Stimulated activated CD4-positive, alpha-beta T cell treated with anti-CD3 and anti-CD28 coated beads, Interleukin-2, amount 100 ng/mL, for 48 hours (primary cell): ENCODE measurements at regions not wholly inside any gene's neighbourhood (a gene's known extent, or its start where the extent isn't known, plus 50 kb on each side); places are given as distances from the start of the nearest gene placed in this dataset.
"Not testable (repeated sequence)": the region's sequence is repeated elsewhere in the genome, so short reads cannot be mapped to it uniquely, and the experiment has no call there.

Experiments
- DNase-seq, 2 donors: peaks; one replicate each; pipeline ENCODE4 v3.0.0-alpha.2; 2020

DNA sequence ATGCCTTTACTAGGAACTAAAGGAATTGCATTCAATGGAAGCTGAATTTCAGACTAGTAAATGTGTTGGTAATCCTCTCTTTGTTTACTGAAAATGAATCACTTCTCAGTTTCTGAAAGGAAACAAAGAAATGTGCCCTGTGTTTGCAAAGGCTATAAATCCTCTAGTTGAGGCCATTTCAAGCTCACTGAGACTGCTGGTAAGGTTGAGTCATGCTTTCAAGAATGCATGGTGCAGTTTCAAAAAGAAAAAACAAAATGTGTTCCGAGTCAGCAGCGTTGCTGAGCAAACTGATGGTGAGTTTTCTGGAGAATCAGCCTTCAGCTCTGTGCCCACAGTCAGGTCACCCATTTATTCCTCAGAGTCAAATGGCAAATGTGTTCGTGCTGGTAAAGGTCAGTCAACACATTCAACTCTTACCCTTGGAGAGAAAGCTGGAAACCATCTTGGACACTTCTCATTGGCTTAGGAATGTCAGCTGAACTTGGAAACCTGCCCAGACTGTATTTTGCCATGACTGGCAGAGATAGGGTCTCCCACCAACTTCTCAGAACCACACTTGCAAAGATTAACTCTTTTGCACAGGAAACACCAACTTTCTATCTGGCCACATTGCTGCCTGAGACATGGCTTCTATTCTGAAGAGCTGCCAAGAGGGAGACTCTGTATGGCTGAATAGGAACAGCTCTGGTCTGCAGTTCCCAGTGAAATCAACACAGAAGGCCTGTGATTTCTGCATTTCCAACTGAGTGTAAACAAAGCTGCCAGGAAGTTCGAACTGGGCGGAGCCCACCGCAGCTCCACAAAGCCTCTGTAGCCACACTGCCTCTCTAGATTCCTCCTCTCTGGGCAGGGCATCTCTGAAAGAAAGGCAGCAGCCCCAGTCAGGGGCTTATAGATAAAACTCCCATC lies 484.4 kb downstream of the ATP23 start:
- peak in 1 of 2 donors; percentile 0 for DNase-seq

DNA sequence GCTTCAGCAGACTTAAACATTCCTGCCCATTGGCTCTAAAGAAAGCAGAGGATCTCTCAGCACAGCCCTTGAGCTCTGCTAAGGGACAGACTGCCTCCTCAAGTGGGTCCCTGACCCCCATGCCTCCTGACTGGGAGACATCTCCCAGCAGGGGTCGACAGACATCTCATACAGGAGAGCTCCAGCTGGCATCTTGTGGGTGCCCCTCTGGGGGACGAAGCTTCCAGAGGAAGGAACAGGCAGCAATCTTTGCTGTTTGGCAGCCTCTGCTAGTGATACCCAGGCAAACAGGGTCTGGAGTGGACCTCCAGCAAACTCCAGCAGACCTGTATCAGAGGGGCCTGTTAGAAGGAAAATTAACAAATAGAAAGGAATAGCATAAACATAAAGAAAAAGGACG lies 485.1 kb downstream of the ATP23 start:
- DNase-seq, result not testable (repeated sequence)

- DNase-seq, result no peak
These were observed 486.3 kb downstream of the LRIG3 start for GRCh38 chr12:58433959-58434358.

GRCh38 chr12:58434726-58435125 lies 485.6 kb downstream of the LRIG3 start:
- no peak for DNase-seq

DNA sequence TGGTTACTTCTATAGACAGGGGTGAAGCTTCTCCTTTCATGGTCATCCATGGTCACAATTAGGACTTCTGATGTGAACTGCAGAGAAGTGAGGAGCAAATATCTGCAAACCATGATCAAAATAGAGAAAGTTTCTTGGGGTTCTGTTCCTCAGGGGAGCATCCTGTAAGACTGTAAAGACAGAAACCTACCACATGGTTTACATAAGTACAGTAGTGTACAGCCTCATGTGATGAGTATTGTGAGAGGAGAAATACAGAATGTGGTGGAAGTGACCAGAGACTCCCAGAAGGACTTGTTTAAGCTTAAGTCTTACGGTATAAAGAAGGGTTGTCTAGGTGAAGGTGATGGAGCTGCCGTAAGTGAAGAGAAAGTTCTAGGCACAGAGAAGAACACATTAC lies 484.7 kb downstream of the LRIG3 start:
- no peak for DNase-seq

- DNase-seq, result no peak
These were observed 478.8 kb downstream of the LRIG3 start for GRCh38 chr12:58441483-58441882.

DNA sequence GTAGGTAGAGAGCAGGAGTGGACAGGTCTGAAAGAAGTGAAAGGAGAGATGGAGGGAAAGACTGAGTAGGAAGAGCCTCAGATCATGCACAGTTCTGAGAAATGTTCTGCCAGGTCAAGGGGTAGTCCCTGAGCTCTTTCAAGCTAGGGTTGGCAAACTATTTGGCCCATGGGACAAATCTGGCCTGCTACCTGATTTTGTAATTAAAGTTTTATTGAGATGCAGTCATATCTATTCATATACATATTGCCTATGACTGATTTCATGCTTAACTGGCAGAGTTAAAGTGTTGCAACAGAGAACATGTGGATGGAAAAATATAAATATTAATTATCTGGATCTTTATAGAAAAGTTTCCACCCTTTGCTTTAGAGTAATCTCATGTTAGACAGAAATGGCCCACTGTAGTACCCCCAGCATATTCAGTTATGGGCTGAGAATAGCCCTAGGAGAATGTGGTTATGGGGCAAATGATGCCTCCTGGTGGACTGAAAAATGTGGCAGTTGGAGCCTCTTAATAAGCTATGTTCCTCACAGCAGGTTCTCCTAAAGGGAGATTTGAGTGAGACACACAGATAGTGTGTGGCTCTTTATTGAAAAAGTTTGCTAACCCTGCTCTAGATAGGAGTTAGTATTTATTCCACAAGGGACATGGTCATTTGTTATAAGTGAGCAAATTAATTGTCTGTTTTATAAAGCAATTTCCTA lies 476.9 kb downstream of the LRIG3 start:
- DNase-seq, result peak in 1 of 2 donors; percentile 1

DNA sequence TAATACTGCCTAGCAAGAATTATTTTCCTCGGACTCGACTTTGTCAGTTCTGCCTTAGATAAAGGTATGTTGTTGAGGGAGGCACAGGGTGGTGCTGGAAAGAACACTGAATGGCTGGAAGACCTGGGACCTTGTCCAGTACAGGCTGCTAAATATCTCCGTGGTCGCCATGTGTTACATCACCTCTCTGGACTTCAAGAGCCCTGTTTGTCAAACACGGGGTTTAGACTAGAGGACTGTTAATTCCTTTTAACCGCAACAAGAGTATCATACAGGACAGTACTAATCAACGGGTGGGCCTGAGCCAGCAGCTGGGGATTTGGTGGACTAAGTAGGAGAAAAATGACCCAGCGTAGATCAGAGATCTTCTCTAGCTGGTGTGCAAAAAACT lies 476.3 kb downstream of the LRIG3 start:
- no peak for DNase-seq

- DNase-seq, result no peak
These were observed 469.3 kb downstream of the LRIG3 start for GRCh38 chr12:58450868-58451482.

DNA sequence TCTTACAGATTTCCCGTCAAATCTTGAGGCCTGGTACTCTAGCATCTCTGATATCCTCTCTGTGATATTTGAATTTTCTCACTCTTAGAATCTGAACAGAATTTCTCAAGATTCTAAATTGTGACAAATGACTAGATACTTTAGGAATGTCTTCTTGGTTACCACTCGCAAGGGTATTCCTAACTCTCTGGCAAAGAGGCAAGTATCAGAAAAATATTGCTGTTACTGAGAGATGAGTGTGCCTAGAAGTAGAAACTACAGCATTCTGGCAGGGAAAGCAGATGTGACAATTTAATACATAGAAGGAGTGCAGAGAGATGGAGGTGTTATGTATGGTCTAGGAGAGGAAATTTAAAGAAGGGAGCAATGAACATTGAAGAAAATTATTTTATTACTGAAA lies 467.8 kb downstream of the LRIG3 start:
- DNase-seq, result no peak

DNA sequence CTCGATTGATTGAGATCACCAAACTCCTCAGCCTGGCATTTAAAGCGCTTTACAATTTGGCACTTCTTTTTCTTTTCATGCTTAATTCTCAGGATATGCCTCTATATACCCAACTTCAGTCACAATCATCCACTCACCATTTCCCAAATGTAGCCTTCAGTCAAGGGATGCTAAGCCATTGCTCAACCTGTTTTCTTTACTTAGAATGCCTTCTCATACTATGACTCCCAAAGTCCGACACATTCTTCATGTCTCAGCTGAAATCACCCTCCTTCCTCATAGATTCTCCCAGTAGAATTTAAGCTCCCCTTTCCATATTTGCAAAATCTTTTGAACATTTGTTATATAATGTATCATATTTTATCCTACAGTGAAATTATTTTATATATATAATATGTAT lies 467.0 kb downstream of the LRIG3 start:
- DNase-seq, result no peak

- DNase-seq, result no peak
These were observed 465.2 kb downstream of the LRIG3 start for GRCh38 chr12:58455136-58455535.

DNA sequence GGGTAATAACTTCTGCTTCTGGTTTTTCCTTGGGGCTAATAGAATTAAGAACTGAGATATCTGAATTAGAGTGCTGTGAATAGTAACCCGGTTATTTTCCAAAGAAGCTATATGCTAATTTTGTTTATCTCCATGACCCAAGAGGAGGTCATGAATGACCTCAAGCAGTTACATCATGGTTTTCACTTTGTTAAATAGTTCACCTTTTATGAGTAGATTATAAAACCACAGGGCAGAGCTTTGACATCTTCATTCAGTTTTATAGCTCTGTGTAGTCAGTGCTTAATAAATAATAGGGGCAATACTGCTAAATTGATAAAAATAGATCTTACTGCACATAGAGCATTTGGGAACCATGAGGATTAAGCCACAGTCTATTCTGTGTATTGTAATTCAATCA lies 462.2 kb downstream of the LRIG3 start:
- DNase-seq, result no peak

- no peak for DNase-seq
These were observed 461.1 kb downstream of the LRIG3 start for GRCh38 chr12:58459191-58459590.

DNA sequence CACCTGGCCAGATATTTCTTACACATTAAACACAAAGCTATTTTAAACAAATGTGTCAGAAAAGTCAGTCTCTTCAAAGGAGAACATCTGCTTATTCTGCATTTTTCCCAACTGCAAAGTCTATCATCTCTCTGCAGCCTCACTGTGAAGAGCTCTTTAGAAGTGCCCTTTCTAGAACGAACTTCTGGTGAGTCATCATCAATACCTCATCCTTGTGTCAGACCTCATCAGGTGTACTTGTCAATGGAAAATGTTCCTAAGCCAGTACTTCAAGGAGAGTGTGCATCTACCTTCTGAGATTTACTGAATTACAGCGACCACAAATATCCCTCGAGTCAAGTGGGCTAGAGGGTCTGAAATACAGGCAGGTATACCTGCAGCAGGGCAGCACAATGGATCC lies 457.3 kb downstream of the LRIG3 start:
- DNase-seq, result no peak

DNA sequence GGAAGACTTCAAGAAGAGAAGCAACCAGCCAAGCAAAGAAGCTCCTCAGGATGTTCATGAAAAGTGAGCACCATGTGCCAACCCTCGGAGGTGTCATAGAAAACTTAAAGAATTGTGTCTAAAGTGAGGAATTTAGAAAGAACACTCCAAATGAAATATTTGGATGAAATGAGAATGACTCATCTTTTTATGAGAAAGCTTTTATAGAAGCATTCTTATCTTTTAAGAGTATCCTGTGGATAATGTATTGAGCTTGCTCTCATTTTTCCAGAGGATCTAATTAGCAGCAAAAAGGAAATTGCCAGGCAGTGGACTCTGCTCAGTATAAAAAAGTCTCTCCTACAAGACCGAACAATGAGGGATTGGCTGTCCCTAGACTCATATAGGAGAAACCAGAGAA lies 454.9 kb downstream of the LRIG3 start:
- DNase-seq, result no peak

DNA sequence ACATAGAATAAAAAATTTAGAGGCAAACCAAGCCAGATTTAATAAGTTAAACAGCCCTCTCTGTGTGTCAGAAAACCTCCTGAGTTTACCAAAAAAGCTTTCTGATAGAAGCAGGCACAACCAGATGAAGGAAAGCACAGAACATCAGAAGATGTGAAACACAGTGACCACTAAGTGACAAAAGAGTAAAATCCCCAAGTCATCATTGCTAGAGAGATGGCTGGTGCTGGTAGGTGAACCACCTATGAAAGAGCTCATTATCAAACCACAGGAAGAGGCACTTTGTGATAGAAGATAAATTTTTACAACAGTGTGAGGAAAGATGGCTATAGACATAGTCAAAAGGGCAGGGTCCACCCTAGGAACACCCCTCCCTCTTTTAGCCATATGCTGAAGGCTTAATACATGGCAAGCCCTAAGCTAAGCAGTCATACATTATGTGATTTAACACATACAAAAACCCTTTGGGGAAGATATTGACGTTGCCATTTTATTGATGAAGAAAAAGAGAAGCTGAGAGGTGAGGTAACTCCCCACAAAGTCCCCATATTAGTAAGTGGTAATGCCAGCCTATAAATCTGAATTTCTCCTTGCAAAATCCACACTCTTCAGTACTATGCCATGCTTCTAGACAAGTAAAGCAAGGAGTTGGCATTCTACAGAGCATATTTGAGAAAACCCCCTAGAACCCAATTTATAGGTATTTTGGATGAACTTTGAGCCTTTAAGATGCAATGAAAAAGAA lies 449.9 kb downstream of the LRIG3 start:
- DNase-seq, result no peak

GRCh38 chr12:58479401-58479800 lies 440.9 kb downstream of the LRIG3 start:
- no peak for DNase-seq

- DNase-seq, result no peak
These were observed 438.5 kb downstream of the LRIG3 start for GRCh38 chr12:58481811-58482210.

DNA sequence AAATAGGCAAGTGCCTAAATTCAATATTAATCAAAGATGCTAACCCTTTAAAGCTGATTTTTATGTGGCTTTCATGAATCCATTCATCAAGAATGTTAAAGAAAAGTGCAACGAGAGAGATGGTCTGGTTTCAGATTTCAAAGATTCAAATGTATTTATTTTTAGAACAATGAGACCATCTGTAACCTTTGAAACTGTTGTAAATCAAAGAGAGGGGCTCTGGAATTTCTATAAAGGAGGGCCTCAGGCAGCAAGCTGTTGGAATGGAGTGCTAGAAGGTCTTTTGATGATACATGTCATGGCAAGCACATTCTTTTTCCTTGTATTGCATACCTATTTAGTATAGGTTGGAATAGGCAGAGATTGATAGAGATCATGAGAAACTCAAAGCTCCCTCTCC lies 433.0 kb downstream of the LRIG3 start:
- no peak for DNase-seq

DNA sequence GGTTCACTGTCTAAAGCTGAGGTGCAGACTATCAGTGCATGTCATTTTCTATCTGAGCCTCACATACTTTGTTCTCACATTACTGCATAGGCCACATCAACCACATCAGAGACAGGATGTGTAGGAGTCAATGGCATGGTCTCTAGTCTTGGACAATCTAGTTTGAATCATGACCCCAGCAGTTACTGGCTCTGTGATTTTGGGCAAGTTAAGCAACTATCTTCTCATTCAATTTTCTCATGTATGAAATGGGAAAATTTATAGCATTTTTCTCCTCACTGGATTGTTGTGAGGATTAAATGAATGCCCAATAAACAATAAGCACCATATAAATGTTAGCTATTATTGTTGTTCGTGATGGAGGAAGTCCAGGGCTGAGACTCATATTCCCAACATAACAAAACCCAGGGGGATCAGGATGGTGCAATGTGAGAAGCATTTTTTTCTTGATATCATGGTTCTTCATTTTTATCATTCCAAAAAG lies 432.6 kb downstream of the LRIG3 start:
- DNase-seq, result no peak

DNA sequence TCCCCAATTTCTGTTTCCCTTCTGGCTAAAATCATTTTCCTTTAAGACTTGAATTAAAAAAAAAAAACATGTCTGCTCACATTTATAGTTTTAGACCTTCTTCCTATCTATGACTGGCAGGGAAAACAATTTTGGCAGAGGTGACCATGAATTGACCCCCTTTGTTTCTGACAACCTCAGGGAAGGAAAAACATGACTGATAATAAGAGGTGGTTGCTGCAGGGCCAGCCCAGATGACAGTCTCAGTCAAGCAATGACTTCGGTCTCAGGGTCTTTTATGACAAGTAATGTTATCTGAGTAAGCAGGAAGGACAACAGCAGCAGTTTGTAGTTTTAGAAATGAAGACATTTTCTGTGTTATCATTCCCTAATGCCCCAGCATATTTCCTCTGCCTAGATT lies 430.9 kb downstream of the LRIG3 start:
- no peak for DNase-seq

DNA sequence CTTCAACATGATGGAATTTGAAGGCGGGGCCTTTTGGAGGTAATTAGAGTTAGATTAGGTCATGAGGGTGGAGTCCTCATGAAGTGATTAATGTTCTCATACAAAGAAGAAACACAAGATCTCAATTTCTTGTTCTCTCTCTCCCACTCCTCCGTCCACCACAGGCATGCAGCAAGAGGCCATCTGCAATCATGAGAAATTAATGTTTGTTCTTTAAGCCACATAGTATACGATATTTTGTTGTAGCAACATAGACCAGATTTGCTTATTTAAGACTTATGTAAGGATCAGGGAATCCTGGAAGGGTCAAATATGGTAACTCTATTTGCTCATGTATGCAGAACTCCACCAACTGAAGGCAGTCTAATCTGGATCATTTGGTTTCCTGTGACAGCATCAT lies 429.0 kb downstream of the LRIG3 start:
- DNase-seq, result no peak
